ENCODE measurements at regions not wholly inside any gene's neighbourhood (a gene's known extent, or its start where the extent isn't known, plus 50 kb on each side); places are given as distances from the start of the nearest gene placed in this dataset.

DNA sequence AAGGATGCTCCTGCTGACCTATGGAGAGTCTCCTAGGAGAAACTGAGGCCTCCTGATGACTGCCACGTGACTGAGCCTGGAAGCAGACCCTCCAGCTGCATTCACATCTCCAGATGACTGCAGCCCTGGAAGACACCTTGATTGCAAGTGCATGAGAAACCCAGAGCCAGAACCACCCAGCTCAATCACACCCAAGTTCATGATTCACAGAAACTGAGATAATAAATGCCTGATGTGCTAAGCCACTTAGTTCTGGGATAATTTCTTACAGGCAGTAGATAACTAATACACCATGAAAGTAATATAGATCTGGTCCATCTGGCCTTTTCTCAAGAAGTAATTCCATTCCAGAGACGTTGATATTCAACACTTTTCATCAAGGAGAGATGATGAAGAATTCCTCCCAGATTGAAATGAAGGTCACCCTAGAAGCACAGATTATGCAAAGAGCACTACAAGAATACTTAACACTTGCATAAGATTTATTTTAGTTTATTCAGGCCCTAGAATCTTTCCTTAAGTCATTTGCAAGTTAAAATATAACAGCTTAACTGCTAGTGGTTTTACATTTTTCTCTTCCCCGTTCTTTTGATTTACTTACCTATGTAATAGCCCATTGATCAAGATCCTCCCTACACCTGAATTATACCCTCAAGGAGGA lies 208.2 kb upstream of the INHBA start:
- FAIRE-seq (no peak), DNase-seq (ENCODE audit: extremely low spot score, insufficient read length, low read depth) (no peak)

DNA sequence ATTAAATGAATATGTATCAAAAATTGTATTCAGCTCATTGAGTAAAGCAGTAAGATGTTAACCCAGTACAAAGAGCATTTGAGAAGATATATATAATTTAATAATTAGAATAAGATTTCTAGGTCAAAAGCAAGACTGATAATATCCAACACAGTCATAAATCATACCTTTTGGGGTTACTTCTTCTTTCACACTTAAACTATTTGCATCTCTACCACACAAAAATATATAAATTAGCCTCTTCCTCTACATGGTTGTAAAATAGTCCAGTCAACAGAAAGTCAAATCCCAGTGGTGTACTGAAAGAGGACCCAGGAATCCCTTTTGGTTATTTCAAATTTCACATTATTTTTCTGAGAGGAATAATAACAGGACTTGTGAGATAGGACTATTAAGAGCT lies 204.6 kb upstream of the INHBA start:
- DNase-seq (ENCODE audit: extremely low spot score, insufficient read length, low read depth) (no peak), FAIRE-seq (no peak)

DNA sequence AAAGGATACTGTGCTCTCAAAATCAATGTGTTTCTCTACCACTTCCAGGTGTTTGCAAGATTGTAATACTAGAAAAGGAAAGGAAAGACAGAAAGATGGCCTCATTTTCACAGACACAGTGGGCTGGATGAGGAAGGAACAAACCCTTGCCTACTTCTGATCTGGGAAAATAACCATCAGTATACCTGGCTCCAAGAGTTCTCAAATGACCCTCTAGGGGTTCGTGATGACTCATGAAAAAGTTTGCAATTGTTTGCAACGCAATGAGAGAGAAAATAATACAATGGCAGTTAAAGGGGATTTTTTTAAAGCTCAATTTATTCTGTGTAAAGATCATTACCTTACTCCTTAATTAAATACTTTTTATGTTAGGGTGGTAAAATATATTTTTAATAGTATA lies 197.6 kb upstream of the INHBA start:
- FAIRE-seq: no peak

DNA sequence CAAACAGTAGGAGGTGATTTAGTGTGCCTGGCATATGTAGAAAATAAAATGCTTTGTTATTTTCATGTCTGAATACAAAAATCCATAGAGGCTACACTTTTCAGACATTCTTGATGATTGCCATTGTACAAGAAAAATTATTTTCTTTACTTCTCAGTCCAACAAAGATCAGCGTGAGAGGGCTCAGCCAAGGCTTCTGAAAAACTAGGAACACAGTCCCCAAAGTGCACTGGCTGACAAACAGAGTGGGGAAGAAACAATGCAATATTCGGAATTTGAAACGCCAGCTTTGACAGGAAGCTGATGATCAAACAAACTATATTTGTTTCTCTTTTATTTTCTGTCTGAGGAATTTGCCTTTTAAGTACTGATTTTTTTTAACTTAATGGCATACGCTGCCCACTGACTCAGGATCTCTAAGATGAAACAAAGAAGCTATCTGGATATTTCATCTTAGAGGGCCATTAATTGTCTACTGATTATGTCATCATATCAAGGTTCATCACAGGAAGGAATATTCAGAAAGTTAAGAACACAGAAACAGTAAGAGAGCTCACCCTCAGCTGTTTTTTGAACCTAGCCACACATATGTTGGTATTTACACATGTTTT lies 197.0 kb upstream of the INHBA start:
- FAIRE-seq (peak; percentile 9), DNase-seq (ENCODE audit: extremely low spot score, insufficient read length, low read depth) (no peak)

More for the DNA sequence above, 197.6 kb upstream of the INHBA start:
- no peak for DNase-seq (ENCODE audit: extremely low spot score, insufficient read length, low read depth)

DNA sequence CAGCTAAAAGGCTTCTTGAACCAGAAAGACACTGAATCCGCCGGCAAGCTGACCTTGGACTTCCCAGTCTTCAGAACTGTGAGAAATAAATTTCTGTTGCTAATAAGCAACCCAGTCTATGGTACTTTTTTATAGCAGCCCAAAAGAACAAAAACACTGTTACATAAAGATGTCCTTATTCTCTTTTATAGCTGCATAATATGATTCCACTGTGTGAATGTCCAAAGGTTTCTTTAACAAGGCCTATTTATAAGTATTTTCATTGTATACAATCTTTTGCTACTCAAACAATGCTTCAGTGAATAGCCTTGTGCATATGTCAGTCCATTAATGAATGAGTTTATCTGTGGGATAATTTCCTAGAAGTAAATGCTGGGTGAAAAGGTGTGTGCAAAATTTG lies 190.8 kb upstream of the INHBA start:
- no peak for FAIRE-seq
- no peak for DNase-seq (ENCODE audit: extremely low spot score, insufficient read length, low read depth)

DNA sequence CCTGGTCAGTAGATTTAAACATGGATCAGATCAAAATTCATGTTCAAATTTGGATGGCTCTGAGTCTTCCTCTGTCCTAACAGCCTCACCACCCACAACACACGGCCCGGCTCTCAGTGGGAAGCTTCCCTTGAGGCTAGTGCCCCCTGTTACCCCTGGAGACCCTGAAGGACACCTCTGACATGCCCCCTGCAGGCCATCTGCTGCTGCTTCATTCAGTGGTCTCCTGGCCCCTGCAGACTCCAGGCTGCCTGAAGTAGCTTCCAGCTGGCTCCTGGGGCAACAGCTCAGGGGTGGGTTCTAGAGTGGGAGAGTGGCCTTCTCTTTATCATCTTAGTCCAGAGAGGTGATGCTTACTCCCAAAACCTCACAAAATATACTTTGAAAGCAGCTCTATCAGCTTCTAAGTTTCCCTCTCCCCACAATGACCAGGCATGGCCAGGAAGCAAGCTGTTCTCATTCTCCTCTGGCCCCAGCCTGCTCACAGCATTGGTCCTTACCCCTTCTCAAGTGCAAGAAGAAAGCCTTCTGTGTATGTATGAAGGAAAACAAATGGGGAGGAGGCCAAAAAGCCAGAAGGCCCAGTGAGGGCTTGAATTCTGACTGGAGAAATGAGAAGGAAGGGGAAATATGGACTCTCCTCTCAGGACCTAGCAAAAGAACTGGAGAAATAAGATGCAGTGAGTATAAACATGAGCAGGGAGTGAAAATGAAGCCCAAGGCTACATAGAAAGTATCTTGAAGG lies 189.6 kb upstream of the INHBA start:
- DNase-seq (ENCODE audit: extremely low spot score, insufficient read length, low read depth) (no peak), FAIRE-seq (no peak)

DNA sequence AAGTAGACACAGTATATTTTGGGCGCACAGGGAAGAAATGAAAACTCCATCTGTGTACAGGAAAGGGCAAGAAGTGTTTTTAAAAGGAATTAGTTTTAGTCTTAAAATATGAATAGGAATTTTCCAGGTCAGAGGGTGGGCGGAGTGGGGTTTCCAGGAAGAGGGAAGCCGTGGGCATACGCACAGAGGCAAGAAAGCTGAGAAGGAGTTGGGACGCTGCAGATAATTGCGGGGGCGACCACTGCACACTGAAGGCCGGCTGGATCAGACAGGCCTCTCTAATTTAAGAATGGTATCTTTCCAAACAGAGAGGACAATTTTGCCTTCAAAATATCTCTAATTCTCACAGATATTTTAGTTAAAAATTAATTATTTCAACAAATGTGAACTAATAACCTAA lies 189.1 kb upstream of the INHBA start:
- FAIRE-seq: no peak
- DNase-seq (ENCODE audit: extremely low spot score, insufficient read length, low read depth): no peak

DNA sequence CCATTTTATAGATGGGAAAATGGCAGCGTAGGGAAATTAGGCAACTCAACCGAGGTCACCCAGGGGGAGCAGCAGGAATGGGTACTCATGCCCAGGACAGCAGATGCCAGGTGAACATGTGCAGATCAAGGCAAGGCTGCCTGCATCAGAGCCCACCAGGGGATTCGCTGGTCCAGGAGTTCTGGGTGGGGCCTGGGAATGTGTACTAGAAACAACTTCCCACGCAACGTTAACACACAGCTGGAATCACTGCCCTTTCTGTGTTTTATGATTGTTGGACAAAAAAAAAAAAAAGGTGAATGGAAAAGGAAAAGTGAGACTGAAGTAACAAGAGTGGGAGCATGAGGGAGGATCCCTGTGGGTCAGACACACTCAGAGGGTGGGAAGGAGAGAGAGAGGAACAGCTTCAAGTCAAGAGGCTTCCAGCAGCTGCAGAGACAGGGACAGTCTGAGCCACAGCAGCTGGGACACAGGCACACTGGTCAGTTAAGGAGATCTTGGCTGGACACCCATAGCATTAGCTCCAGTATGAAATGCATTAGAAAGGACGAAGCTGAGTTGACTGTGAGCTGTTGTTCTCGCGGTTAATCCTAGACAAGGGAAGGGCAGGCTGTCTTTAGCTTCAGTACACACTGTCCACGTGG lies 187.9 kb upstream of the INHBA start:
- DNase-seq (ENCODE audit: extremely low spot score, insufficient read length, low read depth): no peak
- no peak for FAIRE-seq

DNA sequence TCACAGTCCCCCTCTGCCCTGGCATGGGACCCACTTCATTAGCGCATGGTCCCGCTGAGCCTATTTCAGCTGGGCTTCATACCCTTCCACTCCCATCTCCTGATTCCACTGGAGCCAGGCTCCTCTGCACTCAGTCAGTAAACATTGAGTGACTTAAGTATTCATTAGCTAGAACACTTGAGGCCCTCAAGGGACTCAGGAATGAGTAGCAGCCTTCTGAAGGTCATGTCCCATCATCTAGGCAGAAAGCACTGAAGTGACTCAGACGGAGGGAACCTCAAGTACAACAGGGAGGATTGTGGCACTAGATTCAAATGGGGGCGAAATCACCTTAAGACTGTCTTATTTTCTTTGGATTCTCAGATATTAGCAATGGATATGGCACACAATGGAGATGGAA lies 186.6 kb upstream of the INHBA start:
- FAIRE-seq (no peak), DNase-seq (ENCODE audit: extremely low spot score, insufficient read length, low read depth) (no peak)

DNA sequence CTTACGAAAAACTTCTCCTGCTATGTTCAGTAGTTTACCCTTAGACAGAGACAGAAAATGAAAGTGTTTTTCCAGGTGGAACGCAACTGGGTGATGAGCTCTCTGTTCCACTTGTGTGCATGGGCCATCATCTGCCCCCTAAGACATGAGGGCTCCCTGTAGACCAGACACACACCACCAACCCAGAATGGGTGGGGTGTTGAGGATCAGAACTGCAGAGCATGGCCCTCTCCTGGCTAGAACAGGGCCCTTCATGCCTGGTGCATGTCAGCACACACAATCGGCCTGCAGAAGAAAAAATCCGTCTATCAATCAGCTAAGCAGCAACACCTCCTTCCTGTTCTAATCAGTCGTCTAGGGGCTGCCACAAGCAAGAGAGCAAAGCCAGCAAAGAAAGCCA lies 186.2 kb upstream of the INHBA start:
- DNase-seq (ENCODE audit: extremely low spot score, insufficient read length, low read depth) (no peak), FAIRE-seq (peak; percentile 64)

DNA sequence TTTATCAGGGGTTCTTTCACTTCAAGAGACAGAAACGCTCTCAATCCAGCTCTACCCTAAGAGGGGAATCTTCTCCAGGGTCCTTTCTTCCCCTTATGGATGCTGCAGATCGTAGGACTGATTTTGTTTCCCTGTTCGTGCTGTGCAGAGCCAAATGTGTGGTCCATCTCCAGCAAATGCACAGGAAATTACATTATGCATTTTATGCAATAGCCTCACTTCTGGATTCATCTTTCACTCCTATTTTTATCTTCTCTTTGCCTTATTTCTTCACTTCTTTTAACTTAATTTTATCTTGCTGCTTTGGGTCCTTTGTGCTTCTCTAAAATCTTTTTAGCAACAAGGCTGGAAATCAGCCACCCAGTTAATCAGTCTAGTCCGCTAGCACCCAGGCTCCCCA lies 184.5 kb upstream of the INHBA start:
- DNase-seq (ENCODE audit: extremely low spot score, insufficient read length, low read depth) (no peak), FAIRE-seq (no peak)

DNA sequence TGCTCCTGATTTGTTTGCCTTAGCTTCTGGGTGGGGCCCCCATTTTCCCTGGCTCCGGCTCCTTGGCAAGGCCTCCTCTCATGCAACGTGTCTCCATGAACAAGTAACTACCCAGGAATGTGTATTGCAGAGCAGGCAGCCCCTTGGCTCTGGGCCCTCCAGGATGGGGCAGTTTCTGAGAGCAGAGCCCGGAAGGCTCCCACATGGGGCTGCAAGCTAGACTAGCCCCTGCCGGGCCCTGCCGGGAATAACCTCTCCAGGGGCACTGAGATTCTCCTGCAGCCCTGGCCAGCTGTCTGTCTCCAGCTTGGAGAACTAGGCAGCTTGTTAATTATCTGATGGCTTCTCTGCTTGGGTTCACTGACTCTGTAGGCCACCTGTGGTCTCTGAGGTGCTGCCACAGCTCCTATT lies 184.0 kb upstream of the INHBA start:
- DNase-seq (ENCODE audit: extremely low spot score, insufficient read length, low read depth) (no peak), FAIRE-seq (no peak)

DNA sequence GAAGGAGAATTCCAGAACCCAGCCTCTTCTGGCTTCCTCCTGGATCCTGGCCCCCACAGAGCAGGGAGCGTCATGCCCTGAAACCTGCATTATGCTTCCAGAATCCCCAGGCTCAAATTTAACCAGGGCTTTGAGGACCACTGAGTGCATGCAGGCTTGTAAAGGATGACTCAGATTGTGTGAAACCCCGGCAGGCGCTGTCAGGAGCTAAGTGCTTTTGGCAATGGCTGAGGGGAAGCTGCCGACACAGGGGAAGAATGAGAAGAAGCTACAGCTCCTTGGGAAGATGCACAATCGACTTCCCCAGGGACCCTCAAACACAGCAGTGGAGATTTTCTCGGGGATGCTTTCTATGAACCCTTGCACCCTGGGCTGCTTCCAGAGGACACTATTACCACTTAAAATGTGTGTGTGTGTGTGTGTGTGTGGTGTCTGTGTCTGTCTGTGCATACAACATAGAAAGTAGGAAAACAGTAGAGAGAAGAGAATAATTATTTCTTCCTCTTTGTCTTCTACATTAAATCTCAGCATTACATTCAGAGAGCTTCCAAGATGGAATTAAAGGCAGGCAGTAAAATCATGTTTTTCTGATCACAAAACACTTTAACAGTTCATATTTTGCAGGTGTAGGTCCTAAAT lies 183.5 kb upstream of the INHBA start:
- no peak for DNase-seq (ENCODE audit: extremely low spot score, insufficient read length, low read depth)
- FAIRE-seq: no peak

DNA sequence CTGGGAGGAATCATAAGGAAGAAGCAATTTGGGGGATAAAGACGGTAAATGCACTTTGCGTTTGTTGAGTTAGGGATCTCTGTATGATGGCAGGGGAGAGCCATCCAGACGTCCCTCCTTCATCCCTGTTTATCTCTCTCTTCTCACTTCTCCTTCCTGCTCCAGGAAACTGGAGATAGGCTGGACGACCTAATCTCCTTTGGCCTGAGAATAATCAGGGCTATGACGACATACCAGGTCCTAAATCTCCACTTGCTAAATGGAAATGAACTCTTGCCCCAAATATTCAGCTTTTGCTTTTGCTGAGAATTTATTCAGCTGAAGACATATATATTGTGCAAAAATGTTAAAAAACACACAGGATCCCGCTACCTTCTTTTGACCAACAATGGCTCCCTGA lies 182.9 kb upstream of the INHBA start:
- DNase-seq (ENCODE audit: extremely low spot score, insufficient read length, low read depth) (no peak), FAIRE-seq (no peak)

DNA sequence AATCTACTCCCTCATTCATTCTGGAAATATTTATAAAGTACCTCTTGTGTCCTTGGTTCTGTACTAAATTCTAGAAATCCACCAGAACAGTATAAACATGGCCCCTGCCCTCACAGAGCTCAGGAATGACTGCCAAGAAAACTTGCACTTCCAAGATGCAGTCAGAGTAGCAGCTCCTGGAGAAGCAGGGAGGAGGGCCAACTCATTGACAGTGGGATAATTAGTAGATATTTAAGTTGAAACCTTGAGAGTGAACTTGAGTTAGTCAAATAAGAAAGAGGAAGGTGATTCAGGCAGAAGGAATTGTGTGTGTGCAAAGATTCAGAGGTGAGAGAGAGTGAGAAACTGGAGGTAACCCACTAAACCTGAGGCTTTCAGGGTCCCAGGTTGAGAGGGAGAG lies 182.2 kb upstream of the INHBA start:
- no peak for DNase-seq (ENCODE audit: extremely low spot score, insufficient read length, low read depth)
- FAIRE-seq: peak; percentile 67

DNA sequence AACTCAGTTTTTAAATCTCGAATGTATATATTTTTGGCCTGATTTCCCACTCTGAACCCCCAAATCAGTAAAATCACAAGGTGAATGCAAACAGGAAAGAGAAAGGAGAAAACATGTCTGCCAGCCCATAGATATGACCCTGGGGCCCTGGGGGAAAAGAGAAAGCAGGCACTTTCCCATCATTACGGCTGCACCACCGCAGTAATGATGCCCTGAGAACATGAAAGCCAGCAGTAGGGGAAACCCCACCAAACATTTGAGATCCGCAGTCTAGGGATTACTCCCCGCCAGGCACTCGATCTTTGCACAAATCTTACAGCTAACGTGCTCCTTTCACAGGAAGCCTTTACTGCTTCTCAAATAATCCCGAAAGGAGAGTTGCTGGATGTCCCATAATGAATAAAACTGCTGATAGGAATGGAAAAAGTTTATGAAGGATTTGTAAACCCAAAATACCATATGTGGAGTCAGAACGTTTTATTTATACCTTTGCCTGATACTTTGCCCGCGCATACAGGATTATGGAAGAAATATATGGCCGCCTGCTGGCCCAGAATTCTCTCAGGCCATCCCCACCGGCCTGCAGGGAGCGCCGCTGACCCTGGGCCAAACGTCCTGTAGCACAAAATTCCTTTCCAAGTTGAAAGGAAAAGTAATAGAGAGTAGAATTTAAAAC lies 180.0 kb upstream of the INHBA start:
- peak; percentile 29 for FAIRE-seq
- DNase-seq (ENCODE audit: extremely low spot score, insufficient read length, low read depth): peak; percentile 17

DNA sequence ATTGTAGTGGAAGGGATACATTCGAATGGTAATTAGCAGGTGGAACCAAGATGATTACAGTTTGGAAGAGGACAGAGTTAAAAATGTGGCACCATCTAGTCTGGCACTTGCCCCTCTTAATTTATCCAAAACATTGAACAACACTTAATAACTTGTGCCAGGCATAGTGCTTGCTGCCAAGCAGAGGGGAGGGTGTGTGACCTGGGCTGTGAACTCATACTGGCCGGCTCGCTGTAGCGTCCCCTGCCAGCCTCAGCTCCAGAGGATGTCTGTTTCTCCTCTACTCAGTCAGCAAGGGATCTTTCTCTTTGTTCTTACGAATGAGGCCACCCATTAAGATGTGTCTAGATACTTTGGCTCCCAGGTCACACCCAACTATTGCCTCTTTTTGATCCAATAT lies 179.4 kb upstream of the INHBA start:
- DNase-seq (ENCODE audit: extremely low spot score, insufficient read length, low read depth) (no peak), FAIRE-seq (no peak)

DNA sequence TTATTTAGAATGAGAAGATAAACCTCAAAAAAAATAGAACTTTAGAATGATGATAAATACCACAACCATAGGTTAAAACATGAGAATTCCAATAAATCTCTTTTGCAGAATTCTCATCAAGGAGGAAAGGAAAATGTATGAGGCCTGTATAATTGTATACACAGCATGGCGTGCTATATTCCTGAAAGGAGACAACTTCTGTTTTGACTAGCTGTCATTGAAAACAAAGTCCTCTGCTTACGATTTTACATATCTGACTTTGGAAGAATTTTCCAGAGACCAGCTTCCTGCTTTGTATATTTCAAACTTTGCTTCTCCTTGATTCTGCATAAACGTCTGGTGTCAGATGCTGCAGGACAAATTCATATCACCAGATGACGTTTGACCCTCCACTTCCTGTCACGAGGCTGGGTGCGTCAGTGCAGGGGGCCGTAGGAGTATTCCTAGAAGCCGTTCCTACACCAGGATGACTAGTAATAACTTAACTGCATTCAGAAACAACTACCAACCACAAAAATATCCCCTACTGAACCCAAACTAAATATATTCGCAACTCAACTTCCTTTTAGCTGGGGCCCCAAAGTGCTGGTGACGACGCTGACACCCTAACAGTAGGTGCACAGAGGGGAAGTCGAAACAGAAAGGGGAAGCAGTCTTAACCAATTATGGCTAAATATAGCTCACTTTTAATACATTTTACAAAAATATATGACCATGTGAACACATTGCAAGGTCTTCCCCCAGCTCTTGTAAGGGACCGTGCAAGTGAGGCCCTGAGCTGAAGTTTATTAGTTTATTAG lies 178.6 kb upstream of the INHBA start:
- peak; percentile 59 for DNase-seq (ENCODE audit: extremely low spot score, insufficient read length, low read depth)
- FAIRE-seq: peak; percentile 100

DNA sequence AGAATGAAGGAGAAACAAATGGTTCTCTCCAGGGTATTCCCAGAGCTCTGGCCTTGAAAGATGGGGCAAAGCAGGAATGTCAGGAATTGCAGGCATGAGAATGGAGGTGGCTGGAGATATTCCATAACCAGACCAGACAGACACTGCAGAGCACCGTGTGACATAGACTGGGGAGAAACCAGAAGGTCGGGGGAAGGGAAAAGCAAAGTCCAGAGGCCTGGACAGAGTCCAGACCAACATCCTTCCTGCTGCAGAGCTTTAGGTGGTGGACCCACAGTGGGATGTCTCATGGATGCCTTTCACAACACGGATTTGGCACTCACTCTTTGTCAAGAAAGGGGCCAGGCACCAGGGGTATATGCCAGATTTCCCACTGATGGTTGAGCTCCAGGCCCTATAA lies 177.2 kb upstream of the INHBA start:
- FAIRE-seq: no peak

More for the DNA sequence above, 177.2 kb upstream of the INHBA start:
- DNase-seq (ENCODE audit: extremely low spot score, insufficient read length, low read depth): no peak

All from GM18507 (cell line).